GM18507 (cell line): ENCODE measurements at regions not wholly inside any gene's neighbourhood (a gene's known extent, or its start where the extent isn't known, plus 50 kb on each side); places are given as distances from the start of the nearest gene placed in this dataset.

Experiments used
- DNase-seq: peaks from one replicate; pipeline ENCODE4 v3.0.0; 2011; ENCODE audit warnings: low read depth; ENCODE audit not compliant: insufficient read length; ENCODE audit errors: extremely low spot score
- FAIRE-seq: peaks from 2 replicates; lab custom pipeline; 2011; peaks lifted over from hg19 to GRCh38; lab: Jason Lieb, UNC

GRCh38 chr2:15772086-15772595 is 168.2 kb upstream of the MYCN start:
- FAIRE-seq = no peak

GRCh38 chr2:15772681-15773080 is 167.7 kb upstream of the MYCN start:
- FAIRE-seq (no peak), DNase-seq (no peak)

More at GRCh38 chr2:15772086-15772595, 168.2 kb upstream of the MYCN start:
- no peak for DNase-seq

- no peak for DNase-seq
- FAIRE-seq = no peak
Observed at GRCh38 chr2:15773204-15773603, 167.1 kb upstream of the MYCN start.

- DNase-seq (no peak), FAIRE-seq (no peak)
Observed at GRCh38 chr2:15773846-15774245, 166.5 kb upstream of the MYCN start.

GRCh38 chr2:15775753-15776628 is 164.4 kb upstream of the MYCN start:
- no peak for FAIRE-seq
- no peak for DNase-seq

GRCh38 chr2:15776629-15776919 is 163.8 kb upstream of the MYCN start:
- DNase-seq (no peak), FAIRE-seq (no peak)

- no peak for DNase-seq
- no peak for FAIRE-seq
Observed at GRCh38 chr2:15776992-15777702, 163.2 kb upstream of the MYCN start.

GRCh38 chr2:15777795-15778371 is 162.5 kb upstream of the MYCN start:
- no peak for FAIRE-seq
- DNase-seq = no peak

GRCh38 chr2:15778529-15779219 is 161.7 kb upstream of the MYCN start:
- FAIRE-seq = no peak
- DNase-seq = no peak

GRCh38 chr2:15779381-15780041 is 160.8 kb upstream of the MYCN start:
- FAIRE-seq (no peak), DNase-seq (no peak)

- DNase-seq = no peak
- FAIRE-seq = no peak
Observed at GRCh38 chr2:15780234-15780633, 160.1 kb upstream of the MYCN start.

- DNase-seq (no peak), FAIRE-seq (no peak)
Observed at GRCh38 chr2:15780912-15781574, 159.3 kb upstream of the MYCN start.

GRCh38 chr2:15782009-15782751 is 158.2 kb upstream of the MYCN start:
- no peak for DNase-seq

GRCh38 chr2:15782769-15783294 is 157.5 kb upstream of the MYCN start:
- no peak for DNase-seq
- FAIRE-seq = no peak

More at GRCh38 chr2:15782009-15782751, 158.2 kb upstream of the MYCN start:
- no peak for FAIRE-seq

GRCh38 chr2:15783489-15783888 is 156.9 kb upstream of the MYCN start:
- FAIRE-seq = no peak
- no peak for DNase-seq

GRCh38 chr2:15784106-15784885 is 156.1 kb upstream of the MYCN start:
- no peak for FAIRE-seq
- no peak for DNase-seq
